GM19438 (cell line): ENCODE measurements at regions not wholly inside any gene's neighbourhood (a gene's known extent, or its start where the extent isn't known, plus 50 kb on each side); places are given as distances from the start of the nearest gene placed in this dataset.

ENCODE experiments used
- ATAC-seq: cut with Tn5 transposase; IDR thresholded peaks from one replicate; pipeline ENCODE4 v1.9.1; 2021; ENCODE audit warnings: low read depth; ENCODE audit not compliant: unreplicated experiment

- no peak for ATAC-seq
Measured at GRCh38 chr5:44868541-44868940, 59.8 kb downstream of the MRPS30 start.

- no peak for ATAC-seq
Measured at GRCh38 chr5:44869928-44870327, 61.2 kb downstream of the MRPS30 start.

- no peak for ATAC-seq
Measured at GRCh38 chr5:44870430-44870829, 61.7 kb downstream of the MRPS30 start.

DNA sequence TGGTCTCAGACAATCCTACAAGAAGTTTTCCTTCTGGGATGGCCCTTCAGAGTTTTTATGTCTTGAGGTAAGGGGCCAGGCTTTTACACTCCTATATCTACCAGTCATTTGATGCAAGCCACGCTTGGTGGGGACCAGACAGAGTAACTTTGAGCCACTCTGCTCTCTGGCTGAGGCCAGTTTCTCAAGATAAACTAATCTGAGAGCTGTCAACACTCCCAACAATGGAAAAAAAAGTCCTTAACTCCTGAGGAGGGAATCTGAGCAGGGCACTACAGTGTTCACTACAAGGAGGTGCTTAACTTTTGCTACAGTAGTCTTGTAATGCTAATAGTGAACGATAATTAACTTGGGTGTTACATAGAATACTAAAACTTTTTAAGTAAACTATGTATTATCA, 62.7 kb downstream of the MRPS30 start:
- no peak for ATAC-seq

- ATAC-seq = peak; percentile 97
Measured at GRCh38 chr5:44875661-44876605, 67.2 kb downstream of the MRPS30 start.

DNA sequence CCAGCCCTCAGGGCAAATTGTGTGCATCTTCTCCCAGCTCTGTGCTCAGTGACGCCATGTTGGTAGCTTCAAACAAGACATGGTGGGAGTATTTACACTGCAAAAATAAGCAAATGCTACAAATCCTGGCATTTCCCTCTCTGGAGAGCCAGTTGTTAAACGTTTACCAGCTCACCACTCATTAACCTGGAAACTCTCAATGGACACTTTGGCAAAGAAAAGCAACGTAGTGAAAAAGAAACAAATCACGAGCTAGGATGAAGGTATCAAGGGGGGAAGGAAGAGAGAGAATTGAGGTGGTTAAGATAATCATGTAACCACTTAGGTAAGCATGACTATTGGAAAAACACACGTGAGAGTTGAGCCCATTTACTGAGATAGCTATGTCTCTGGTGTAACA, 72.5 kb downstream of the MRPS30 start:
- no peak for ATAC-seq

DNA sequence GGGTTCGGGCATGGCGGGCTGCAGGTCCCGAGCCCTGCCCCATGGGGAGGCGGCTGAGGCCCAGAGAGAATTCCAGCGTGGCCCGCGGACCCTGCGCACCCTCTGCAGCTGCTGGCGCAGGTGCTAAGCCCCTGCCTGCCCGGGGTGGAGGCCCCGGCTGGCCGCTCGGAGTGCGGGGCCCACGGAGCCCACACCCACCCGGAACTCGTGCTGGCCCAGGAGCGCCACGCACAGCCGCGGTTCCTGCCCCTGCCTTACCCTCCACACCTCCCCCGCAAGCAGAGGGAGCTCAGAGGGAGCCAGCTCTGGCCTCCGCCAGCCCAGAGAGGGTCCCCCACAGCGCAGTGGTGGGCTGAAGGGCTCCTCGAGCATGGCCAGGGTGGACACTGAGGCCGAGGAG, 75.3 kb downstream of the MRPS30 start:
- no peak for ATAC-seq

- ATAC-seq = peak; percentile 81
Measured at GRCh38 chr5:44885903-44886302, 77.2 kb downstream of the MRPS30 start.

DNA sequence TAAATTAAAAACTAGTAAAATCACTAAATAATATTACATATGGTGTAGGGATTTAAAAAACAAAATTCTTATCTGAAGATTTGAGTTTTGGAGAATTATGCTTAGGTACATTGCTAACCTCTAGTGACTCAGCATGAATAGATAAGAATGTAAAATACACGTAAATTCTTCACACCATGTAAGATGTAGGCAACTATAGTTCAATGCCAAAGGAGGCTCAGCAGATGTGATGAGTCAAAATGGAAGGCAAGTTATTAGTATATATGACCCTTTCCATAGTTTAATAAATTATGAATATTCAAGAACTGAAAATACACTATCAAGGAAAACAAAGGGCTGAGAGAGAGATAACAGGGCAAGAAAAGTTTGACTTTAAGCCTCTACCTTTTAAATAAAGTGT, 79.0 kb downstream of the MRPS30 start:
- no peak for ATAC-seq

DNA sequence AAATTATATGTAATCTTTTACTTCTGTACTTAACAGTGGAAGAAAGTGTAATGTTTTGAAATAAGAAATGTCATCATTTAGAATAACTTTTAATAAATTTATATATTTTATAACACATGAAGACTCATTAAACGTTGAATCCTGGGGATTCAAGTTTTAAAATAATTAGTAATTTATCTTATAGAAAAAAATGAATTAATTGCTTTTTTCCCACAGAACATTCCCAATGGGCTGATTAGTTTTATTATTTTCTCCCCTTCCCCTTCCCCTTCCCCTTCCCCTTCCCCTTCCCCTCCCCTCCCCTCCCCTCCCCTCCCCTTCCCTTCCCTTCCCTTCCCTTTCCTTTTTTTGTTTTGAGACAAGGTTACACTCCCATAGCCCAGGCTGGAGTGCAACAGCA, 79.7 kb downstream of the MRPS30 start:
- no peak for ATAC-seq

GRCh38 chr5:44891116-44891515, 82.4 kb downstream of the MRPS30 start:
- no peak for ATAC-seq

- ATAC-seq = no peak
Measured at GRCh38 chr5:44900273-44900954, 91.7 kb downstream of the MRPS30 start.

DNA sequence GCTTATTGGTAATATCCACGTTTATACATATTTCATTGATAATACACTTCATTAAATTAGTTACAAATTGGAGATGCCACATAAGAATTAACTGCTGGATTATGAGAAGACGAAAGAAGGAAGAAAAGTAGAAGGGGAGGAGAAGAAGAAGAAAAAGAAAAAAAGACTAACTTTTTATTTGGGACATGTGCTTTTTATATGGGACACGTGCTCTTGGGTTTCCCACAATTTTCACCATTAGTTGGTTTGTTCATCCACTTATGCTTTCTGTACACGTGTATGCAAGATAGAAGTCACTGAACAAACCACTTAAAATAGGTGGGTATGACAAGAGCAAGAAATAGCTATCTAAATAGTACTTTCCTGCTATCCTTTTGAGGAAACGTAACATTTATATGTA, 98.6 kb downstream of the MRPS30 start:
- ATAC-seq = no peak

GRCh38 chr5:44909004-44909403, 100.3 kb downstream of the MRPS30 start:
- ATAC-seq = no peak

DNA sequence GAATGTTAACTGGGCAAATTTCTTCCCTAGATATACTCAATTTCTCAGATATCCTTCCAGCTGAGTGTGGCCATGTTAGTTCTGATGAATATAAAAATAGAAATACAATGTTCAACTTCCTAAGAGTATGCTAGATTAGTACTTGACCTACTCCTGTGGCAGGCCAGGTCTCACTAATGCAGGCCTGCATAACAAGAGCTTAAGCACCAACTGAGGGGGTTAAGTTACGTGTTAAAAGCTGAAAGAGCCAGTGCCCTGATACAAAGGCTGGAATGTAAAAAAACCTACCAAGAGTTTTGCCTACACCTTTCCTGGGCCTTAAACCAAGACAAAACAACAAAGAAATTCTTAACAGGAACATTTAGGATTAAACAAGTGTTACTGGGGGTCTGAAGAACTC, 102.8 kb downstream of the MRPS30 start:
- no peak for ATAC-seq

DNA sequence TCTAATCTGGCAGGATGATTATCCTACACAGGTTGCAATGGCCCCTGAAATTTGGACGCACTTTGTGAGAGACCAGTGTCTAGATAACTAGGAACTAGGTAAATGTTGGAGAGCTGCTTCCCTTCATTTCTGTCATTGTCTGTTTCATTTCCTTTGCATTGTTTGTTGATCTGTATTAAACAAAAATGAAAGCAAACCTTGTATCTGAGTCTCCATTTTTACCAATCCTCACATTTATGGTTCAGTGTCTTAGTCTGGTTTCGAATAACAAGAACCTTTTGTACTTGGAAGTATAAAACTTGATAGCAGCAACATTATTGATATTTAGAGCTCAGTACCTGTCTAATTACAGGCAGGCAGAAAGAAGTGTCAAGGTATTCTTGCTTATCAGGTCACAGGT, 105.5 kb downstream of the MRPS30 start:
- no peak for ATAC-seq

DNA sequence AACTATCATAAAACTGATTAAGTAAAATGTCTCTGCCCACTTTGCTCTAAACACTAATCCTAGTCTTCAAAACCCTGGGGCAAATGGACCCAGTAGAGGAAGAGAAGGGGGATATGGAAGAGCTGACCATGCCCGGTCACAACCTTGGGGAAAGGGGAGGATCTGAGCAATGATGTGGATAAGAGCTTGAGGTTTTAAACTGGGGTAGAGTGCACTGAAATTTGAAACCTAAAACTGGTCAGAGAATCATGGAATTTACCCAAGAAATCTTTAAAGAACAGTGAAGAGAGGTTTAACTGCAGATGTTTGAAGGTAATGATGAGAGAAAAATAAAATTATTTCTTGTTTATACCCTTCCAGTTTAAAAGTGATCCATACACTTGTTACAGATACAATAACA, 110.8 kb downstream of the MRPS30 start:
- no peak for ATAC-seq

DNA sequence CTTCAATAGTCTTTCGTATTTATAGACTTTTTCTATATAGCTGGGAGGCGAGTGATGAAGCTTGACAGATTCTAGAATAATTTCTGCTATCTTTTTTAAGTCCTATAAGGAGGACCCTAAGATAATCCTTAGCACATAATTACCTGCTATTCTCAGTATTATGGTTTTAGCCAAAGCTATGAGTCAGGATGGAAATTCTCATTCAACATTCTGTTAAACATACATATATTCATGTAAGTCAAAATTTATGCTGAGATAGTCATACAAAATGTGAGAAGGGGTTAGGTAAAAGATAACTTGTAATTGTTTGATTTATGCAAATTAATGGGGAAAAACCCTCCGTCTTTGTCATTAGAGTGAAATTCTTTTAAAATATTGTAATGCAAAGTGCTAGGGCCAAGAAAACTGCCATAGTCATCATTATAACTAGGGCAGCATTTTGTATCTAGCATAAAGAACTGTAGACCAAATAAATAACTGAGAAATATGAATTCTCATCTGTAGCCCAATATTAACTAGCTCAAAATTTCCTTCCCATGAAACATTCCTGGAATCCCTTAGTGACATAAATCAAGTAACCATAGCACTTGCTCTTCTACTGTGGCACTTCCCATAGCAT, 118.5 kb downstream of the MRPS30 start:
- no peak for ATAC-seq

DNA sequence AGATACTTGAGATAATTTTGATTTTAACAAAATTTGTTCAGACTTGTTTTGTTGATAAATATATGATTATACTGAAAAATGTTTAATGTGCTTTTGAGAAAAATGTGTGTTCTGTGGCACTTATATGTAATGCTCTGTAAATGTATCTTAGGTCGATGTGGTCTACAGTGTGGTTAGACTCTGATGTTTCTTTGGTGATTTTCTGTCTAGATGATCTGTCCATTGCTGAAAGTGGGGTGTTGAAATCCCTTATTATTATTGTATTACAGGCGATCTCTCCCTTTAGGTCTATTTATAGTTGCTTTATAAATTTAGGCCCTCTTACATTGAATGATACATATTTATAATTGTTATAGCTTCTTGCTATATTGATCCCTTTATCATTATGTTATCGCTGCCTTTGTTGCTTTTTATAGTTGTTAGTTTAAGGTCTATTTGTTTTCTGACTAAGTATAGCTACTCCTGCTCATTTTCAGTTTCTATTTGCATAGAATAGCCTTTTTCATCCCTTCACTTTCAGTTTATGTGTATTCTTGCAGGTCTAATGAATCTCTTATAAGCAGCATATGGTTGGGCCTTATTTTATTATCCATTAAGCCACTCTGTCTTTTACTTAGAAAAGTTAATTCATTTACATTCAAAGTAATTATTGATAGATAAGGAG, 124.3 kb downstream of the MRPS30 start:
- ATAC-seq = peak; percentile 98

DNA sequence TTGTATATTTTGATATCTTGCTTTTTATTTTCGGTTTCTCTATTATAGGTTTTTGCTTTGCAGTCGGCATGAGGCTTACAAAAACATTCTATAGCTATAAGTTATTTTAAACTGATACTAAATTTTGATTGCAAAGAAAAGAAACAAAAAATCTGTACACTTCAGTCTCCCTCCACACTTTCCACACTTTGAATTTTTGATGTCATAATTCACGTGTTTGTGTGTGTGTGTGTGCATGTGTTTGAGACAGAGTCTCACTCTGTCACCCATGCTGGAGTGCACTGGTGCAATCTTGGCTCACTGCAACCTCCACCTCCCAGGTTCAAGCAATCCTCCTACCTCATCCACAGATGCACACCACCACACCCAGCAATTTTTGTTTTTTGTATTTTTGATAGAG, 124.9 kb downstream of the MRPS30 start:
- peak; percentile 19 for ATAC-seq

DNA sequence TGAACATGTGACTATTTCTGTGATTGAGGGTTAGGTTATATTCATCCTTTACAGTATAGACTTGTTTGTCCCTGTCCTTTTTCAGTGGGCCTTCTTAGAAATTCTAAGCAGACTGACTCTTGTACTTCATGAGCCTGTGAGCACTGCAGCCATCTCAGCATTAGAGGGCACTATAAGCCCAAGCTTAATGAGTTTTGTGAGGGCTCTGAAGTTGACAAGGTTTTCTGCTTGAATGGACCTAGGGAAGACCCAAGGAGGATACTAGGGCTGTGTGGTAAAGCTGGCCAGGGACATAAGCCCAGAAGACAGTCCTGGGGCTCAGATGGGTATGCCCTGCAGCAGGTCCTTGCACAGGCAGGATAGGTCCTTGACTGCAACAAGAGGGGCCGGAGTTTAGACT, 126.5 kb downstream of the MRPS30 start:
- no peak for ATAC-seq
